H1 (cell line): ENCODE measurements at regions not wholly inside any gene's neighbourhood (a gene's known extent, or its start where the extent isn't known, plus 50 kb on each side); places are given as distances from the start of the nearest gene placed in this dataset.

ENCODE experiments used
- TF ChIP-seq, protein P1 (sequence below): fragments of 300-600 bp; sonication (generic); IDR thresholded peaks from 2 replicates; pipeline ENCODE4 v1.7.1; 2012; ENCODE audit warnings: low read length, moderate library complexity, mild to moderate bottlenecking, inconsistent platforms; ENCODE audit not compliant: insufficient replicate concordance

DNA sequence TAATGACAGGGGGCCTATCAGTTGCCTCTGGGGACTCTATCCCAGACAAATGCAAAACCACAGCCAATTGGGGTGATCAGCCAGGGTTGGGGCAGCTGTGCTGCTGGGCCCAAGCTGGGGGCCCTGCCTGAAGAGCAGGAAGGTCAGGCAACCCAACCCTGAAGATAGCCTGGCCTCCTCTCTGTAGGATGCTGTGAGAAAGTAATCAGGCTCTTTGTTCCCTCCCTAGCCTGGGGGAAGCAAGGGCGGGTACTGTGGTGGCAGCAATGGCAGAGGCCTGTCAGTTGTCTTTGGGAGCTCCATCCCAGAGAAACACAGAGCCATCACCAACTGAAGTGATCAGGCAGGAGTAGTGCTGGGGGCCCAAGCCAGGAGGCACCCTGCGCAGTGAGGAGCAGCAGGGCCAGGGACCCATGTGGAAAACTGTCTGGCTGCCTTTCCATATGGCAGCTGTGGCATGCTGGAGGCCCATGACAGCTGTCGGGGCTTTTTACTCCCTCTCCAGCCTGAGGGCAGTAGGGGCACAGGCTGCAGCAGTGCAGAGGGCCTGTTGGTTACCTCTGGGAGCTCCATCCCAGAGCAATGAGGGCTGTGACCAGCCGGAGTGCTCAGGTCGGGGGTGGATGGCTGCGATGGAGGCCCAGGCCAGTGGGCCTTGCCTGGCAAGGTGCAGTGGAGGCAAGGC, 73.6 kb upstream of the ATP12A start (continued):
- TF ChIP-seq, protein P1, sequence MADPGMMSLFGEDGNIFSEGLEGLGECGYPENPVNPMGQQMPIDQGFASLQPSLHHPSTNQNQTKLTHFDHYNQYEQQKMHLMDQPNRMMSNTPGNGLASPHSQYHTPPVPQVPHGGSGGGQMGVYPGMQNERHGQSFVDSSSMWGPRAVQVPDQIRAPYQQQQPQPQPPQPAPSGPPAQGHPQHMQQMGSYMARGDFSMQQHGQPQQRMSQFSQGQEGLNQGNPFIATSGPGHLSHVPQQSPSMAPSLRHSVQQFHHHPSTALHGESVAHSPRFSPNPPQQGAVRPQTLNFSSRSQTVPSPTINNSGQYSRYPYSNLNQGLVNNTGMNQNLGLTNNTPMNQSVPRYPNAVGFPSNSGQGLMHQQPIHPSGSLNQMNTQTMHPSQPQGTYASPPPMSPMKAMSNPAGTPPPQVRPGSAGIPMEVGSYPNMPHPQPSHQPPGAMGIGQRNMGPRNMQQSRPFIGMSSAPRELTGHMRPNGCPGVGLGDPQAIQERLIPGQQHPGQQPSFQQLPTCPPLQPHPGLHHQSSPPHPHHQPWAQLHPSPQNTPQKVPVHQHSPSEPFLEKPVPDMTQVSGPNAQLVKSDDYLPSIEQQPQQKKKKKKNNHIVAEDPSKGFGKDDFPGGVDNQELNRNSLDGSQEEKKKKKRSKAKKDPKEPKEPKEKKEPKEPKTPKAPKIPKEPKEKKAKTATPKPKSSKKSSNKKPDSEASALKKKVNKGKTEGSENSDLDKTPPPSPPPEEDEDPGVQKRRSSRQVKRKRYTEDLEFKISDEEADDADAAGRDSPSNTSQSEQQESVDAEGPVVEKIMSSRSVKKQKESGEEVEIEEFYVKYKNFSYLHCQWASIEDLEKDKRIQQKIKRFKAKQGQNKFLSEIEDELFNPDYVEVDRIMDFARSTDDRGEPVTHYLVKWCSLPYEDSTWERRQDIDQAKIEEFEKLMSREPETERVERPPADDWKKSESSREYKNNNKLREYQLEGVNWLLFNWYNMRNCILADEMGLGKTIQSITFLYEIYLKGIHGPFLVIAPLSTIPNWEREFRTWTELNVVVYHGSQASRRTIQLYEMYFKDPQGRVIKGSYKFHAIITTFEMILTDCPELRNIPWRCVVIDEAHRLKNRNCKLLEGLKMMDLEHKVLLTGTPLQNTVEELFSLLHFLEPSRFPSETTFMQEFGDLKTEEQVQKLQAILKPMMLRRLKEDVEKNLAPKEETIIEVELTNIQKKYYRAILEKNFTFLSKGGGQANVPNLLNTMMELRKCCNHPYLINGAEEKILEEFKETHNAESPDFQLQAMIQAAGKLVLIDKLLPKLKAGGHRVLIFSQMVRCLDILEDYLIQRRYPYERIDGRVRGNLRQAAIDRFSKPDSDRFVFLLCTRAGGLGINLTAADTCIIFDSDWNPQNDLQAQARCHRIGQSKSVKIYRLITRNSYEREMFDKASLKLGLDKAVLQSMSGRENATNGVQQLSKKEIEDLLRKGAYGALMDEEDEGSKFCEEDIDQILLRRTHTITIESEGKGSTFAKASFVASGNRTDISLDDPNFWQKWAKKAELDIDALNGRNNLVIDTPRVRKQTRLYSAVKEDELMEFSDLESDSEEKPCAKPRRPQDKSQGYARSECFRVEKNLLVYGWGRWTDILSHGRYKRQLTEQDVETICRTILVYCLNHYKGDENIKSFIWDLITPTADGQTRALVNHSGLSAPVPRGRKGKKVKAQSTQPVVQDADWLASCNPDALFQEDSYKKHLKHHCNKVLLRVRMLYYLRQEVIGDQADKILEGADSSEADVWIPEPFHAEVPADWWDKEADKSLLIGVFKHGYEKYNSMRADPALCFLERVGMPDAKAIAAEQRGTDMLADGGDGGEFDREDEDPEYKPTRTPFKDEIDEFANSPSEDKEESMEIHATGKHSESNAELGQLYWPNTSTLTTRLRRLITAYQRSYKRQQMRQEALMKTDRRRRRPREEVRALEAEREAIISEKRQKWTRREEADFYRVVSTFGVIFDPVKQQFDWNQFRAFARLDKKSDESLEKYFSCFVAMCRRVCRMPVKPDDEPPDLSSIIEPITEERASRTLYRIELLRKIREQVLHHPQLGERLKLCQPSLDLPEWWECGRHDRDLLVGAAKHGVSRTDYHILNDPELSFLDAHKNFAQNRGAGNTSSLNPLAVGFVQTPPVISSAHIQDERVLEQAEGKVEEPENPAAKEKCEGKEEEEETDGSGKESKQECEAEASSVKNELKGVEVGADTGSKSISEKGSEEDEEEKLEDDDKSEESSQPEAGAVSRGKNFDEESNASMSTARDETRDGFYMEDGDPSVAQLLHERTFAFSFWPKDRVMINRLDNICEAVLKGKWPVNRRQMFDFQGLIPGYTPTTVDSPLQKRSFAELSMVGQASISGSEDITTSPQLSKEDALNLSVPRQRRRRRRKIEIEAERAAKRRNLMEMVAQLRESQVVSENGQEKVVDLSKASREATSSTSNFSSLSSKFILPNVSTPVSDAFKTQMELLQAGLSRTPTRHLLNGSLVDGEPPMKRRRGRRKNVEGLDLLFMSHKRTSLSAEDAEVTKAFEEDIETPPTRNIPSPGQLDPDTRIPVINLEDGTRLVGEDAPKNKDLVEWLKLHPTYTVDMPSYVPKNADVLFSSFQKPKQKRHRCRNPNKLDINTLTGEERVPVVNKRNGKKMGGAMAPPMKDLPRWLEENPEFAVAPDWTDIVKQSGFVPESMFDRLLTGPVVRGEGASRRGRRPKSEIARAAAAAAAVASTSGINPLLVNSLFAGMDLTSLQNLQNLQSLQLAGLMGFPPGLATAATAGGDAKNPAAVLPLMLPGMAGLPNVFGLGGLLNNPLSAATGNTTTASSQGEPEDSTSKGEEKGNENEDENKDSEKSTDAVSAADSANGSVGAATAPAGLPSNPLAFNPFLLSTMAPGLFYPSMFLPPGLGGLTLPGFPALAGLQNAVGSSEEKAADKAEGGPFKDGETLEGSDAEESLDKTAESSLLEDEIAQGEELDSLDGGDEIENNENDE: no peak
